ENCODE measurements at regions not wholly inside any gene's neighbourhood (a gene's known extent, or its start where the extent isn't known, plus 50 kb on each side); places are given as distances from the start of the nearest gene placed in this dataset.

- no peak for DNase-seq
These were observed 554.3 kb upstream of the B3GALT2 start for GRCh38 chr1:193740762-193741161.

- no peak for DNase-seq
These were observed 550.1 kb upstream of the B3GALT2 start for GRCh38 chr1:193736507-193736906.

GRCh38 chr1:193733674-193734073, 547.3 kb upstream of the B3GALT2 start:
- no peak for DNase-seq

GRCh38 chr1:193730017-193730416, 543.6 kb upstream of the B3GALT2 start:
- DNase-seq = no peak

- DNase-seq = no peak
These were observed 543.0 kb upstream of the B3GALT2 start for GRCh38 chr1:193729429-193729828.

- DNase-seq = no peak
These were observed 541.4 kb upstream of the B3GALT2 start for GRCh38 chr1:193727850-193728249.

GRCh38 chr1:193726722-193727121, 540.3 kb upstream of the B3GALT2 start:
- DNase-seq = no peak

GRCh38 chr1:193712392-193712791, 526.0 kb upstream of the B3GALT2 start:
- DNase-seq = no peak

GRCh38 chr1:193709607-193710006, 523.2 kb upstream of the B3GALT2 start:
- no peak for DNase-seq

- no peak for DNase-seq
These were observed 521.0 kb upstream of the B3GALT2 start for GRCh38 chr1:193707271-193708021.

GRCh38 chr1:193706766-193707165, 520.4 kb upstream of the B3GALT2 start:
- DNase-seq = no peak

GRCh38 chr1:193705554-193705981, 519.2 kb upstream of the B3GALT2 start:
- no peak for DNase-seq

- no peak for DNase-seq
These were observed 517.2 kb upstream of the B3GALT2 start for GRCh38 chr1:193703655-193704054.

- no peak for DNase-seq
These were observed 516.7 kb upstream of the B3GALT2 start for GRCh38 chr1:193703121-193703520.

GRCh38 chr1:193701759-193702158, 515.3 kb upstream of the B3GALT2 start:
- DNase-seq = no peak

- no peak for DNase-seq
These were observed 514.4 kb upstream of the B3GALT2 start for GRCh38 chr1:193700710-193701355.

GRCh38 chr1:193699261-193699660, 512.8 kb upstream of the B3GALT2 start:
- DNase-seq = no peak

GRCh38 chr1:193697776-193698175, 511.4 kb upstream of the B3GALT2 start:
- no peak for DNase-seq

GRCh38 chr1:193697115-193697762, 510.8 kb upstream of the B3GALT2 start:
- no peak for DNase-seq

- no peak for DNase-seq
These were observed 508.3 kb upstream of the B3GALT2 start for GRCh38 chr1:193694741-193695140.

GRCh38 chr1:193685986-193686385, 499.6 kb upstream of the B3GALT2 start:
- DNase-seq = no peak

GRCh38 chr1:193681422-193681821, 495.0 kb upstream of the B3GALT2 start:
- no peak for DNase-seq

- DNase-seq = no peak
These were observed 494.5 kb upstream of the B3GALT2 start for GRCh38 chr1:193680924-193681316.
